ENCODE measurements at regions not wholly inside any gene's neighbourhood (a gene's known extent, or its start where the extent isn't known, plus 50 kb on each side); places are given as distances from the start of the nearest gene placed in this dataset.

DNA sequence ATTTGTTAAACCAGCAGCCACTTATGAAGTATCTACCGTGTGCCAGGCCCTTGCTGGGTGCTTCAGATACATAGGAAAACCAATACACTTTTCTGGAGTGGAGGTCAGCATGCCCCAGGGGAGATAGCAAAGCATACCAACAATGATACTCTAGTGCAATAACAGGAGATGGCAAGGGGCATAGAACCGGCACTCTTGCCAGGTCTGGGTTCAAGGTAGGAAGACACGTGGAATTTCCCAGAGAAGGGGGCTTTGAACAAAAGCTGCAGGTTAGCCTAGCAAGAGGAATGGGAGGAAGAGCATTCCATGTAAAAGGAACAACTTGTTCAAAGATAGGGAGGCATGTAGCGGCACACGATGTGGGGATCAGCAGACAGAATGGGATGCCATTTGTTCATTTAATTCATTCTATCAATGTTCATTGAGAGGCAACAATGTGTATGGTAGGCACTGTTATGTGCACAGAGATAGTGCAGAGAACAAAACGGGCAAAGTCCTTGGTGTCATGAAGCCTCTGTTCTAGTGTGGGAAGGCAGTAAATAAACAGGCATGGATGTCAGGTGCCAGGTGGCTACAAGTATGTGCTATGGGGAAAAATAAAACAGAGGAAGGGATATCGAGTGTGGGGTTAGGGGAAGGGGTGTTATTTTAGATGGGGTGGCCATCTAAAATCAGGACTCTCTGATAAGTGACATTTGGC is 162.6 kb upstream of the E2F8 start:
- DNase-seq (ENCODE audit: low read depth), result no peak

DNA sequence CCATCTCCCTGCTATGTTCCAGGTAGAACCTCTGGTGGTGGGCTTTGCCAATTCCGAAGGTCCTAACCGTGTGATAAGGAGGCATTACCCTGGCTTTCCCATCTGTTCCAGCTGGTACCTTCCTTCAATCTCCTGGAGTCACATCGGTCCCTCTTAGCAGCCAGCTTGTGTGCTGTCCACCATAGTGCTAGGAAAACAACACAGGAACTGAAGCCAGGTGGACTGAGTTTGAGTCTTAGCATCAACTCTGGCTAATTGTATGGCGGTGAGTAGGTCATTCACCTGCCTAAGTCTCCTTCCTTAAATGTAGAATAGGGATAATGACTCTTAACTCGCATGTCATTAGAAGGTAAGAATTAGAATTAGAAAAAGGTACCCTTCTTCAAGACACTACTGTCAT is 159.6 kb upstream of the E2F8 start:
- DNase-seq (ENCODE audit: low read depth), result no peak

DNA sequence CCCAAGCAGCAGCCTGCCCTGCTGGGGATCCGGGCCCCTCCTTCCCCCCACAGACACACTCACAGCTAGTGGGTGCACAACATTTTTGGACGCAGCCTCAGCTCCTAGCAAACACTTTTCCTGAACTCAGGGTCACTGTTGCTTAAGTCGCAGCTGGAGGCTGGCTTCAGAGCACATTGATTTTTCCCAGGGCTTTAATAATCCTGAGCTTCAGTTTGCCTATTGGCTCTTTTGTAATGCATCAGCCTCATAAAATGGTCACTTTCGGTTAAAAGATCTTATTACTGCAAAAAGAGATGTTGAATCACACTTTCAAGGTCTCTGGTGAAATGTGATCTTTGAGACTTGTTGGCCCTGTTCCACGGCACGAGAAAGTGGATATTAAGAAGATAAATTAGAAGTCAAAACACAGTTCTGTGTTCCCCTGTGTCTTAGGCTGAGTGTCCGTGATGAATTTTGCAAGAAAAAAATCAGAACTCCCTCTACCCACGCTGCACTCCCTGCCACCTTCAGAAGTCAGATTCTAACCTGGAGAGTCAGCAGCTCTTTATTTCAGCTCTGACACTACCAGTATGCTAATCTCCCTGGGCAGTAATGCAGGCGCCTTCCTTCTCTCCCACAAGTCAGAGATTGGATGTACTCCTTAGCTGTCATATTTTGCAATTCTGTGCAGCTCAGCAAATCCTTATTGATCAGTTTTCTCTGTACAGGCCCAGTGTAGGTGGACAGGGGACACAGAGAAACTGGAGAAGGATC is 158.2 kb upstream of the E2F8 start:
- DNase-seq (ENCODE audit: low read depth), result no peak

DNA sequence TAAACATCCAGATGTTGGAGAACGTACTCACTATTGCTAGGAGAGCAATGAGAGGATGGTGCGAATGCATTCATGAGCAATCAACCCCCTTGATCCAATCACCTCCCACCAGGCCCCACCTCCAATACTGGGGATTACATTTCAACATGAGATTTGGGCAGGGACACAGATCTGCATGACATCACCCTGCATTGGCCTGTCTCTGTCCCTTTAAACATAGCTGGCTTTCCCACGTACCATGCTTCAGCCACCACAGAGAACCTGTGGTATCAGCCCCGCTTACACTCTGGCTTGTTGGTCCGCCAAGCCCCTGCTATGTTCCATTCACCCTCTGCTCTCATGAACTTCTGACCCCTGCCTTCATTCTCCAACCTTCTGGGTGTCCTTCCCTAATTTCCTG is 157.5 kb upstream of the E2F8 start:
- DNase-seq (ENCODE audit: low read depth), result no peak

DNA sequence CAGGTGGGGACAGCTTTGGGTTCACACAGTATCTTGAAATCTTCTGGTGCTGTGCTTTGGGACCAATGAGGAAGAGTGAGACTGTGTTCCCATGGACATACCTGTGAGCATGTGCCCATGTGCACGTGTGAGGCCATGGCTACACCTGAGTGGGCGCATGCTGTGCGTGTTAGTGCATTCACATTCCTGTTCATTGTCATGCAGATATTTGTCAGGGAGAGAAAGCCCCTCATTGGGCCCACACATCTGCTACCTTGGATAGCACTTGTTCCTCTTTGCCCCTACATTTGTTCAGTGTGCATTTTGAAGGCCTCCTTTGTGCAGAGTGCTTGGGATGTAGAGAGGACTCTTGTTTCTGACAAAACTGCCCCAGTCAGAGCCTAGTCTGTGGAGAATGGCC is 154.3 kb upstream of the E2F8 start:
- no peak for DNase-seq (ENCODE audit: low read depth)

DNA sequence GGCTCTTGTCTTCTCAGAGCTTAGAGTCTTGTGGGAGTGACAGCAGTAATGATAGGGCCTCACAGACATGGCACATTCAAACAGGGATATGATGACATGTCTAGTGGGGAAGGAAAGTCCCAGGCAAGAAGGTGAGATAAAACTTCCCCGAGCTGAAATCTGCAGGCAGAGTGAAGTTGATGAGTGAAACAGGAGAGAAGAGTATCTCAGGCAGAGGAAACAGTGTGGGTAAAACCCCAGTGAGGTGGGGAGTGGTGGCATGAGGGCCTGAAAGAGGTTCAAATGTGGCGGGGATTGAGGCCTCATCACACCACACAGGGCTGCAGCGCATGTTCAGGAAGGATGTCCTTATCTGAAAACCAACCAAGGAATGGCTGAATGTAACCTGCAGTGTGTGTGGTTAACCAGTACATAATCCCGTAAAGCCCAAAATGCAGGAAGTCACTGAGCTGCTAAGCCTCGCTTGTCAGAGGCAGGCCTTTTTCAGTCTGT is 153.8 kb upstream of the E2F8 start:
- no peak for DNase-seq (ENCODE audit: low read depth)

DNA sequence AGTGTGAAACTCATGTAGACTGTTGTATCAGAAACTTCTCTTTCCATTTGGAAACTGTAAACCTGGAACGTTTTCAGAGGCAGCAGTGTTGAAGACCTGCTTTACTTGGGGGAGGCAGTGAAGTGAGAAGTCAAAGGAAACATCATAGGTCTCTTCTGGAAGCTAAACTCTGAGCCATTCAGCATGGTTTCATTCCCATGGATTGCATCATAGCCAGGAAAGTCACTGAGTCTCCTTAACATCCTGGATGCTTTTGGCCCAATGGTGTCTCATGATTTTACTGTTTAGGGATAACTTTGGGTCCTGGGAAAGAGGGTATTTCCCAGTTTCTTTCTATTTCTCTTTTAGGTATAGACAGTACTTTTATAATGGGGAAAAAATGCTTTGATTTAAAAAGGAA is 153.2 kb upstream of the E2F8 start:
- no peak for DNase-seq (ENCODE audit: low read depth)

DNA sequence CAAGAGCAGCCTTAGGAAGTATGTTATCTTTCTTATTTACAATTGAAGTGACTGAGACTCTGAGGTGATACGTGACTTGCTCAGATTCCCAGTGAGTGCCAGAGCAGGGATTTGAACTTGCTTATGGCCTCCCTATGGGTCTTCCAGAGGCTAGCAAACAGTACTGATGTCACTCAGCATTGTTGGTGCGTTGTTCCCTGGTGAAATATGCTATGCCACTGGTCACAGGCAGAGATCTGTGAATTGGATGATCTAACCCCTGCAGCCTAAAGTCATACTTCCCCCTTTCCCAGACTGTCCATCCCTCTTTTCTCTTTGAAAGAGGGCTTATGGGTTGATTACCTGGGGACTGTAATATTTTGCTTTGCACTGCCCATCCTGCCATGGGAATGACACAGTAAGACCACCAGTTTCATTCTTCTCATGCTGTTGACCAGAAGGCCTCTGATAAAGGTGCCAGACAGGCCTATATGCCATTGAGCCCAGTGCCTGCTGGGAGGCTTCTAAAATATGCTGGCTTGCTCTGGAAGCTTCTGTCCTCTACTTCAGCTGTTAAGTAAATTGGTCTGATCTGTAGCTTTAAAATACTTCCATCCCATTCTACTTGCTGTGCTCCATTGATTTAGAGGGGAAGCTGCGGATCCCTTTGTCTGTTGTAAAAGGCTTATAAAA is 152.2 kb upstream of the E2F8 start:
- DNase-seq (ENCODE audit: low read depth), result no peak

DNA sequence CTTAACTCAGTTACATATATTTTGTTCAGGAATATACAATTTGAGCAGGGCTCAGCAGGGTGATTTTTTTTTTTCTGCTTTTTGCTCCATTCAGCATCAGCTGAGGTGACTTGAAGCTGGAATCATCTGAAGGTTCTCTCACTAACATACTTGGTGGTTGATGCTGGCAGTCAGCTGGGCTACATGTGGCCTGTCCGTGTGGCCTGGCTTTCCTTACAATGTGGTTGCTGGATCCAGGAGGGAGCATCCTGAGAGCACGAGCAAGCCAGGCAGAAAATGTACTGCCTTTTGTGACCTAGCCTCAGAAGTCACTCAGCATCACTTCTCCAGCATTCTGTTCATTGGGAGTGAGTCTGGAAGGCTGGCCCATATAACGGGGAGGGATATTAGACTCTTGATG is 151.6 kb upstream of the E2F8 start:
- DNase-seq (ENCODE audit: low read depth), result no peak

DNA sequence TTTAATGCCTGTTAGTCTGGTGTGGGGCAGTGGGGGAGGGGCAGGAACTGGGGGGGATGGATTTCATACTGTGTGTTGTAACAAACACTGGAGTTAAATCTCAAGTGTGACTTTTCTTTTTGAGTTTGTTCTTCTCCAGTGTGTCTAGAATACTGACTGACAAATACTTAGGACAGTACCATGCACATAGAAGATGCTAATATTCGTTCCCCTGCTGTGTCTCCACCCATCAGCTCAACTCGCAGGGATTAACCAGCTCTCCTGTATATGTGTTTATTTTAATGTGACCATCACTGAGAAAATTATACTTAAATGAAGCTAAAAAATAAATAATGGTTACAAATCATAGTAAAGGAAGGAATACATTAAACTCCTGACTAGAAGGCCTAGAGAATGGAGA is 150.9 kb upstream of the E2F8 start:
- DNase-seq (ENCODE audit: low read depth), result no peak

DNA sequence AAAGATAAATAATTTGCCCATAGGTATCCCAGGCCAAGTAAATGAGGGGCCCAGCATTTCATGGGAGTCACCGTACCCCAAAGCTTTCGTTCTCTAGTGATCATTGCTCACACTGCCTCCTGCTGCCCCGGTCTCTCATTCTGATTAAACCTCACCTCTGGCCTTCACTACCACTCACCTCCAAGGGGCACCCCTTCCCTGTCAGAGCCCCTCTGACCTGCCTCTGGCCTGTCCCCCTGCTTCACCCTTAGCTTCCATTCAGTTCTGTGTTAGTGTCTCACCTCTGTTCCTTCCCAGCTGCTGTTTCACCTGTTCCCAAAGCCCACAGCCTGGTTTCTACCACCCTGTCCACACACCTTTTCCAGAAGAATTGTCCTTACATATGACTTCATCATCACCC is 150.3 kb upstream of the E2F8 start:
- no peak for DNase-seq (ENCODE audit: low read depth)

DNA sequence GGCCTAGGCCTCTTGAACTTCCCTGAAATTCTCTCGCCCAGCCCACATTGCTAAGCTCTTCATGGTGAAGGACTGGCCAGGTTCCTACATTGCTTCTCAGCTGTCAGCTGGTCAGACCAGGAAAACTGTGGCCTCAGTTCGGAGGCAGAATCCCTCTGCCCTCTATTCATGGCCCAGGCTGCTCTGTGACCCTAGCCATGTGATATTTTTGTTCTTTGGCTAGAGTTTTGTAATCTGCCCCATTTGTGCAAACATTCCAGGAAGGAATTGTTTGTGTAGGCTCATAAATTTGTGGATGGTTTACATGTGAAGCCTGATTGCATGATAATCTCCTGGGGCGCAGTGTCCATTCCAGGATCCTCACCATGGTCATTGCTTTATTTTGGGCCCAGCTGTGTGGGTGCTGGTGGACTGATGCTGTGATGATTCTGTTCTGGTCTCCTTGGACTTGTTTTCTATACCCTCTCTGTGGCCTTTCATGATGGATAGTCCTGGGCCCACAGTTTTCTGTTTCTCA is 149.1 kb upstream of the E2F8 start:
- DNase-seq (ENCODE audit: low read depth), result no peak

DNA sequence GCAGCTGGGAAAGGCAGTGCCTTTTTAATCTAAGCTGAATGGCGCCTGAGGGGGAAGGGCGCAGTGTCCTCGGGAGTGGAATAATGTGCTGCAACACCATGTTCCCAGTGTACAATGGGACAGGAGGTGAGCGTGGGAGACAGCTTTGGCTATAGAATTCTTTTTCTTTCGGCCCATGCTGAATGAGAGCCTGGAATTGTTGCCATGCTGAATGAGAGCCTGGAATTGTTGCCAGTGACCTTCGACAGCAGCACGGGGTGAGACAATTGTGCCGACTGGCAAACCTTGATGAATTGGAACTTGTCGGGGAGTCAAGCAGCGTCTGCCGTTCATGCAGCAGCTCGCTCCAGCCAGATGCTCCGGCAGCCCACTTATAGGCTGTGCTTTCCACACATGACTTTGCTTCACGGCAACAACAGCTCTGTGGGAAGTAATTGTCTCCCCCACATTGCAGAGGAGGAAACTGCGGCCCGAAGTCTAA is 141.4 kb upstream of the E2F8 start:
- no peak for DNase-seq (ENCODE audit: low read depth)

DNA sequence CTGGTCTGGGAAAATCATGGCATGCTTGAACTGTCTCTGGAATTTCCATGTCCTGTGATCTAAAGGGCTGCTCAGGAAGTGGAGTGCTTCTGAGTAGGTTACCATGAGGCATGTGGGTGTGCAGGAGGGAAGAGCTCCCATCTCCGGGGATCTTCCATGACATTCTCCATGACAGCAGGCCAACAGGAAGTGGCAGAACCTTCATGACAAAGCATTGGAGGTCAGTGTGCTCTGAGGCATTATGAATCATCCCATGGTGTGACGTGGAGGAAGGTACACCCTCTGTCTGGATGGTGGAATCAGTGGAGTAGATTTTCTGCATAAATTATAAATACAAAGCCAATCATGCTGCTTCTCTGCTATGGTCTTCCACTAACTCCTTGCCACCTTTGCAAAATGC is 139.6 kb upstream of the E2F8 start:
- DNase-seq (ENCODE audit: low read depth), result no peak

DNA sequence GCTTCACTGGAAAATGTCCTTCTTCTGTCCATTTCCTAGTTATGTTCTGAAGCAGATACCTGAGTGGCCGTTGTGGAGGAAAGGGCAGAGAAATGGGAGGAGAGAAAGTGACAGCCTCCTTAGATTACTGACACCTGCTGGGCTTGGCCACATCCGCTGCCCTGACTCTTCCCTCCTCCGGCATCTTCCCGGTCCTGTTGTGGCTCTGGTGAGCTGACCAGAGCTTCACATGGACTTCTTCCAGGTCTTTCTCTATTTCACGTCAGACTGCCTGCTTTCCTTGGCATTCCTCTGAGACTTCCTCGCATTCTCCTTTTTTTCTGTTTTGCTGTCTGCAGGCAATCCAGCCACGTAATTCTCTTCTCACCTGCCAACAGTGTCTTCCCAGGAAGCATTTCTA is 138.7 kb upstream of the E2F8 start:
- DNase-seq (ENCODE audit: low read depth), result no peak

DNA sequence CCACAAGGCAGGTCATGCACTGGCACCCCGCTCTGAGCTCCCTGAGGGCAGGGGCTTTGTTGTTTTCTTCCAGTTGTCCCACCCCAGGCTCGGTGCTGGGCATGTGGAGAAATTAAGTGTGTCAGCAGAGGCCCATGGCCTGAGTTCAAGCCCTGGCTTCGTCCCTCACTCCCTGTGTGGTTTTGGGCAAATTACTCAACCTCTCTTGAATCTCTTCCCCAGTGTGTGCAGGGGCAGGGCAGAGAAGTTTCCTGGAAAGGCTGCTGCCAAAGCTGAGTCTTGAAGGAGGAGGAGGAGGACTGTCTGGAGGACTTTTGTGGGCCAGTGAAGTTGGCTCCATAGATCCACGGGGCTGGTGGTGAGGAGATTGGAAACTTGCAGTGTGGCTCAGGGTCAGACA is 138.1 kb upstream of the E2F8 start:
- DNase-seq (ENCODE audit: low read depth), result no peak

DNA sequence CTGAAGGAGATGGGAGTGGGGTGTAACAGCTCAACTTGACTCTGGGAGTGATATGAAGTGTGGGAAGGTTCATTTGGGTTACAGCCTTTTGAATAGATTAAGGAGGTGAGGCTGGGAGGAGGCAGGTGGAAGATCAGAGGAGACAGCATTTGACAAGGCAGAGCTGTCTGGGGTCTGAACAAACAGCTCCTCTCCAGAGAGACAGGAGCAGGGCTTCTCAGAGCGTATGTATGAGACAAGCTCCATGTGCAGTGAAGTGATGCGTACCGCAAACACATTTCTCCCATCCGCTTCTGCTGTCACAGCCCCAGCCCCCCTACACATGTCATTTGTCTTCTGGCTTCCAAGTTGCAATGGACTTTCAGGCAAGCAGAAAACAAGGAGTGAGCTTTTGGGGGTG is 137.1 kb upstream of the E2F8 start:
- no peak for DNase-seq (ENCODE audit: low read depth)

DNA sequence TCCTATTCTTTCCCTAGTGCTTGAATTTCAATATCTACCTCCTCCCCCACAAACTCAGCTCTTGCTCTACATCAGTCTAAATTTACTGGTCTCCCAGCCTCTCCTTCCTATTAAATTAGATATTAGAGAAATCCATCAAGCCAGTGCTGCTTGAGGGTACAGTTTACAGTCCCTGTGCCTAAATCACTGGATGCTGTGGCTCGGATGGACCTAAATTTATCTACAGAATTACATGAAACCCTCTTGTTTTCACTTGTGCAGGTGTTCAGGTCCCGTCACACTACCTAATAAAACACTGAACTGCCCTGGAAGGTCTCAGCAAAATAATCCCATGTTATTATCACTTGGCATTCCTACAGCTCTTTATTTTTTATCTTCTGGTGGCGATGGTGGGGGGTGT is 134.7 kb upstream of the E2F8 start:
- no peak for DNase-seq (ENCODE audit: low read depth)

DNA sequence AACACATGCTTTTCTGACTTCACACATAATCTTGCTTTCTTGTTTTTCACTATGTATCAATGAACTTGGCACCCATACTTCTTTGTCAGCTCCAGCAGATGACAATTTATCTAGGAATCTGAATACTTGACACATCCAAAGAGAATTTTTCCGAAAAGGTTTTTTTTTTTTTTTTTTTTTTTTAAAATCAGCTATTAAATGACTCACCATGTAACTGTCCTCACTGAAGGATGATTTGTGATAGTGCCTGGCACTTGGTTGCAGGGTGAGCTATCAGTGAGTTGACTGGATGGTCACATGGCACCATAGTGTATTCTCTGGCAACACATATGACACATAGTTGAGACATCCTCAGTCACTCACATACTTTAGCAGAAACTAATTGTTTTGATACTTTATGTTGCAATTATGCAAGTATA is 133.4 kb upstream of the E2F8 start:
- DNase-seq (ENCODE audit: low read depth), result no peak

DNA sequence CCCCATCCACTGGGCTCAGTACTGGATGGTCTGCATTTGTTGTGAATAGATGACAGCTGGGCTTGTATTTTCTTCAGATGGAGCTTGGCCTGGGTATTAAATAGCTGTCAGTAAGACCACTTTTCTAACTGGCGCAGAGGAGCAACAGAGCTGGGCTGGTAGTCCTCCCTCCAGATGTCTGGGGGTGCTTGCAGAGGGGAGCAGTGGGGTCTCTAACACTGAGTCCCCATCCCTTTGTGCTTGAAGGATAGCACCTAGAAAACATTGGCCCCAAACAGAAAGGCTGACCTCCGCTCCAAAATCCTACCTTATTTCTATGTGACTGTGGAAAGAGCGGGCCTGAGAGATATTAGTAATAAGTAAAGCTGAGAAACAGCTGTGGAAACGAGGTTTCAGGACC is 131.6 kb upstream of the E2F8 start:
- no peak for DNase-seq (ENCODE audit: low read depth)

DNA sequence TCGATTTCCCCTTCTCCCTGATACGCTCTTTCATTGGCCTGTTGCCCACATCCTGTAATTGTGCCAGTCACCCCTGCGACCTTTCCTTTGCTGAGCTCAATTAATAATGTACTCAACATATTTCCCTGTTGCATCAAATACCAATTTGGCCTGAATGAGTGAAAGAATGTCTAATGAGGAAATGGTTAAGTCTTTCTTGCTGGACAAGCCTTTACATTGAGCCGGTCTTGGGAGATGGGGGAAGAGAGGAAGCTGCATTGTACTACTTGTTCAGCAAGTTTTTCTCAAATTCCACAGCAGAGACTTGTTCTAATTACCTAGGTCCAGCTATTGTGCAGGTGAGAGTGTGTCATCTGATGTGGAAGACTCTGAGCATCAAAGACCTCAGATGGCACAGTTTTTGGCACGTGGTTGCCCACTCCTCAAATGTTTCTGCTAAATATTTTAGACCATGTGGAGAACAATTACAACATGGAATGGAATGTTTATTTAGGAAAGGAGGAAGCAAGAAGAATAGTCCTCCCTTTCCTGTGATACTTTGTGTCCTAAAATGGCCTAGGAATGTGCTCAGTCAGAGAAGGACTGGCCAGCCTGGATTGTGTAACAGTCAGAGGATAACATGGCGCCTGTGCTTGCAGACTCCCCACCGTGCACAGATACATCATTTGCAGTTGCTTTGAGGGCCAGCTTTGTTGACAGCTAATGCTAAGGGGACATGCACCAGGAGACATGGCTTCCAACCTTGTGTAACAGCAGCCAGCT is 129.5 kb upstream of the E2F8 start:
- DNase-seq (ENCODE audit: low read depth), result no peak

DNA sequence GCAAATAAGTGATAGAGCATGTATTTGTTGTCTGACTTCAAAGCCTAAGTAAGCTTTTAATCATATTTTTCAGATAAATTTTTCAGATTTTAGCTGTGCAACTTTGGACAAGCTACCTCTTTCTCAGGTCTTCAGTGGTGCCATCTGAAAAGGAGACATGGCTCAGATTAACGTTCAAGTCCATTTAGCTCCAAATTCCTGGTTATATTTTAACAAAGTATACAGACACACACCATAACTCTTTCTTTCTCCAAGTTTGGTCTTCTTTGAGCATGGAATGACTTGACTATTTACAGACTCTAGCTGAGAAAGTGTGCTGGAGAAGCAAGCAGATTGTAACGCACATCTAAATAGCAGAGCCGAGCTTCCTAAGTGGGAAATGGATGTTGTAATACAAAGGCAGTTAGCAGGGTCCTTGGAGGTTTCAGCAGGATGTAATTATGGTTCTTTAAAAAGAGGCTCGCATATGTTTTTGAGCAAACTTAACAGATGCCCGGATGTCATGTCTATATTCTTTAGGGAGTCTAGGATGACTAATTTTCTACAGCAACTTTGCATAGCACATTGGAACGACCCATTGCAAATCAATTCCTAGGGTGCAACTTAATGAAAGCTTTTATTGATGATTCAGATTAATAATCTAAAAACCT is 128.1 kb upstream of the E2F8 start:
- no peak for DNase-seq (ENCODE audit: low read depth)
